A549 (cell line): ENCODE measurements at regions not wholly inside any gene's neighbourhood (a gene's known extent, or its start where the extent isn't known, plus 50 kb on each side); places are given as distances from the start of the nearest gene placed in this dataset.

Source experiments
- ATAC-seq, 2 experiments: fragments of 200-7000 bp in 1 of 2; fragments of >200 bp in 1 of 2; cut with Nextera tagmentation in 1 of 2; cut with Tn5 transposase in 1 of 2; 3 replicates each; pipeline versions ENCODE4 v1.8.0 to v1.9.1; 2018 to 2020; ENCODE audit warnings: mild to moderate bottlenecking in 1 of 2, moderate library complexity in 1 of 2
- CTCF ChIA-PET: fragments of 300-600 bp; sonication (Branson Sonifier 250); formaldehyde crosslinking; extraction: SDS; loops from one replicate; lab custom pipeline; 2021; ENCODE audit warnings: antibody characterized with exemption, inconsistent platforms; lab: Yijun Ruan, JAX
- POLR2A ChIA-PET: fragments of 350-600 bp; formaldehyde crosslinking; extraction: SDS; loops from one replicate; lab custom pipeline; 2021; ENCODE audit warnings: antibody characterized with exemption, inconsistent platforms; lab: Yijun Ruan, JAX
- DNase-seq, 2 experiments: peaks; one replicate each; pipeline versions ENCODE4 v3.0.0 to v3.0.0-alpha.2; 2011 to 2016; ENCODE audit warnings: low read depth in 1 of 2, low spot score in 1 of 2
- FAIRE-seq: peaks from 2 replicates; lab custom pipeline; 2011; peaks lifted over from hg19 to GRCh38; lab: Jason Lieb, UNC
- H3K27ac ChIP-seq, 2 experiments: fragments of >200 bp; sonication (Bioruptor Twin); formaldehyde crosslinking; 3 replicates each; pipeline ENCODE4 v1.5.1; 2016 to 2017
- H3K4me1 ChIP-seq: fragments of >200 bp; sonication (Bioruptor Twin); formaldehyde crosslinking; 3 replicates; pipeline ENCODE4 v1.6.1; 2016
- H3K4me2 ChIP-seq: fragments of >200 bp; sonication (Bioruptor Twin); formaldehyde crosslinking; 3 replicates; pipeline ENCODE4 v1.6.1; 2016
- H3K4me3 ChIP-seq: fragments of >200 bp; sonication (Bioruptor Twin); formaldehyde crosslinking; 3 replicates; pipeline ENCODE4 v1.5.1; 2016
- H3K9me3 ChIP-seq: fragments of >200 bp; sonication (Bioruptor Twin); formaldehyde crosslinking; 3 replicates; pipeline ENCODE4 v1.6.1; 2016
- CBX2 ChIP-seq: fragments of 200-600 bp; sonication (generic); IDR thresholded peaks from 2 replicates; pipeline ENCODE4 v1.6.1; 2016; ENCODE audit warnings: low read depth, mild to moderate bottlenecking, borderline replicate concordance
- CEBPB ChIP-seq, 2 experiments: fragments of >200 bp in 1 of 2; sonication (Bioruptor Twin) in 1 of 2; formaldehyde crosslinking in 1 of 2; IDR thresholded peaks; 2 replicates each; pipeline ENCODE4 v1.6.1; 2012 to 2016
- CHD2 ChIP-seq: fragments of 150-350 bp; IDR thresholded peaks from 2 replicates; pipeline ENCODE4 v1.6.1; 2014; ENCODE audit warnings: low read length; ENCODE audit not compliant: partially characterized antibody
- CHD4 ChIP-seq: fragments of 200-600 bp; sonication (generic); IDR thresholded peaks from 2 replicates; pipeline ENCODE4 v1.6.1; 2016; ENCODE audit warnings: antibody characterized with exemption, mild to moderate bottlenecking, borderline replicate concordance
- EHMT2 ChIP-seq: fragments of 200-600 bp; sonication (generic); IDR thresholded peaks from 2 replicates; pipeline ENCODE4 v1.6.1; 2016; ENCODE audit warnings: antibody characterized with exemption, low read depth, mild to moderate bottlenecking, moderate library complexity
- ESRRA ChIP-seq: fragments of 150-350 bp; IDR thresholded peaks from 2 replicates; pipeline ENCODE4 v1.6.1; 2014; ENCODE audit warnings: mild to moderate bottlenecking, low read length, borderline replicate concordance
- HOXB13 ChIP-seq: fragments of 250-450 bp; sonication (Bioruptor Pico); IDR thresholded peaks from 2 replicates; pipeline ENCODE4 v1.5.0; 2020; ENCODE audit warnings: low read depth, mild to moderate bottlenecking, moderate library complexity
- HOXB5 ChIP-seq: fragments of 250-450 bp; sonication (Bioruptor Pico); IDR thresholded peaks from 2 replicates; pipeline ENCODE4 v1.5.0; 2020; ENCODE audit warnings: mild to moderate bottlenecking, moderate library complexity
- MAFK ChIP-seq: fragments of 450-650 bp; IDR thresholded peaks from 2 replicates; pipeline ENCODE4 v1.6.1; 2014; ENCODE audit not compliant: partially characterized antibody
- NPAS2 ChIP-seq: fragments of 250-450 bp; sonication (Bioruptor Pico); IDR thresholded peaks from 2 replicates; pipeline ENCODE4 v1.8.0; 2022; ENCODE audit warnings: mild to moderate bottlenecking, moderate library complexity, borderline replicate concordance
- NR3C1 ChIP-seq: fragments of >200 bp; sonication (Bioruptor Twin); formaldehyde crosslinking; IDR thresholded peaks from 3 replicates; pipeline ENCODE4 v1.6.1; 2017
- PHF8 ChIP-seq: fragments of 200-600 bp; sonication (generic); IDR thresholded peaks from 2 replicates; pipeline ENCODE4 v1.6.1; 2016; ENCODE audit warnings: low read depth, mild to moderate bottlenecking, antibody characterized with exemption, moderate library complexity, borderline replicate concordance
- POLR2A ChIP-seq: IDR thresholded peaks from 2 replicates; pipeline ENCODE4 v1.6.1; 2012; ENCODE audit warnings: mild to moderate bottlenecking, low read length
- RARB ChIP-seq: fragments of 250-450 bp; sonication (Bioruptor Pico); IDR thresholded peaks from 2 replicates; pipeline ENCODE4 v1.8.0; 2021; ENCODE audit warnings: mild to moderate bottlenecking, moderate library complexity
- RFX5 ChIP-seq: fragments of 450-650 bp; IDR thresholded peaks from 2 replicates; pipeline ENCODE4 v1.7.1; 2014; ENCODE audit warnings: antibody characterized with exemption, mild to moderate bottlenecking, moderate library complexity
- ZC3H11A ChIP-seq: fragments of 450-650 bp; IDR thresholded peaks from 2 replicates; pipeline ENCODE4 v1.6.1; 2014; ENCODE audit warnings: antibody characterized with exemption, mild to moderate bottlenecking
- ZNF302 ChIP-seq: fragments of 250-450 bp; sonication (Bioruptor Pico); IDR thresholded peaks from 2 replicates; pipeline ENCODE4 v1.9.0; 2021; ENCODE audit warnings: inconsistent platforms, mild to moderate bottlenecking, moderate library complexity
- WGBS: methylation state at CpG from one replicate; pipeline ENCODE4 v1.1.6; 2017; ENCODE audit errors: missing lambda C conversion rate; 5-methylcytosine and 5-hydroxymethylcytosine counted together
- TF ChIP-seq, protein P1 (sequence below): IDR thresholded peaks from 2 replicates; pipeline ENCODE4 v1.6.1; 2012; ENCODE audit warnings: low read depth, borderline replicate concordance
- TF ChIP-seq, protein P2 (sequence below): IDR thresholded peaks from 2 replicates; pipeline ENCODE4 v1.6.1; 2012
- TF ChIP-seq, protein P3 (sequence below): fragments of 250-450 bp; sonication (Bioruptor Pico); IDR thresholded peaks from 2 replicates; pipeline ENCODE4 v1.5.0; 2020; ENCODE audit warnings: low read depth, mild to moderate bottlenecking, moderate library complexity
- TF ChIP-seq, protein P4 (sequence below): IDR thresholded peaks from 2 replicates; pipeline ENCODE4 v1.6.1; 2012
- TF ChIP-seq, protein P5 (sequence below): fragments of >200 bp; sonication (Bioruptor Twin); formaldehyde crosslinking; IDR thresholded peaks from 3 replicates; pipeline ENCODE4 v1.6.1; 2016

DNA sequence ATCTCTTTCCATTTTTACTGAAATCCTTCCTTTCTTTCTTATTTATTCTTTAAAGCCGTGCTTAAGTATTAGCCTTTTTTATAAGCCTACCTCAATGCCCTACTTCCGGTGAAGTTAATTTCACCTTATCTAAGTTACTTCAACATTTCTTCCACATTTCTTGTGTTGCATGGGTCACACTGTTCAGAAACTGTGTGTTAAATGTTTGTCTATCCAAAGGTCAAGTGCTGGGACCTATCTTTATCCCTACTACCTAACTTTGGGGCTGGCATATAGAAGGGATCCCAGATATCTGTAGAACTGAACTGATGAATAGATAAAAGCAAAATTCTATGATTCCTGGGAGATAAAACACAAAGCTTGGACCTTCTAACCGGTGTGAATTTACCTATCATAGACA lies 332.3 kb upstream of the SATB1 start:
- WGBS: 1% methylated on average over 3 of the region's 3 CpGs
- no peak overlapping the region for H3K4me2 ChIP-seq
- ATAC-seq (no peak), FAIRE-seq (no peak), DNase-seq (no peak)
- TF ChIP-seq PHF8 (no peak), CHD2 (no peak), ESRRA (no peak), CEBPB (IDR thresholded peaks at IDR 0.05) (no peak), ZNF302 (CRISPR knock-in tag) (no peak), CBX2 (no peak)
- TF ChIP-seq, protein P1, sequence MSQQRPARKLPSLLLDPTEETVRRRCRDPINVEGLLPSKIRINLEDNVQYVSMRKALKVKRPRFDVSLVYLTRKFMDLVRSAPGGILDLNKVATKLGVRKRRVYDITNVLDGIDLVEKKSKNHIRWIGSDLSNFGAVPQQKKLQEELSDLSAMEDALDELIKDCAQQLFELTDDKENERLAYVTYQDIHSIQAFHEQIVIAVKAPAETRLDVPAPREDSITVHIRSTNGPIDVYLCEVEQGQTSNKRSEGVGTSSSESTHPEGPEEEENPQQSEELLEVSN: no peak
- no peak overlapping the region for H3K4me3 ChIP-seq
- H3K27ac ChIP-seq: no peak overlapping the region
- ChIA-PET POLR2A (no interaction called here), CTCF (interaction anchor here (0.6 to 1.9 kb wide), 4 partner anchors 11 to 198 kb away, joined by 3 to 8 read pairs (median 4); no protein-coding TSS in a partner anchor)
- no peaks in the 10 kb centered on the region for H3K4me1 ChIP-seq
- H3K9me3 ChIP-seq: no peaks in the 10 kb centered on the region

DNA sequence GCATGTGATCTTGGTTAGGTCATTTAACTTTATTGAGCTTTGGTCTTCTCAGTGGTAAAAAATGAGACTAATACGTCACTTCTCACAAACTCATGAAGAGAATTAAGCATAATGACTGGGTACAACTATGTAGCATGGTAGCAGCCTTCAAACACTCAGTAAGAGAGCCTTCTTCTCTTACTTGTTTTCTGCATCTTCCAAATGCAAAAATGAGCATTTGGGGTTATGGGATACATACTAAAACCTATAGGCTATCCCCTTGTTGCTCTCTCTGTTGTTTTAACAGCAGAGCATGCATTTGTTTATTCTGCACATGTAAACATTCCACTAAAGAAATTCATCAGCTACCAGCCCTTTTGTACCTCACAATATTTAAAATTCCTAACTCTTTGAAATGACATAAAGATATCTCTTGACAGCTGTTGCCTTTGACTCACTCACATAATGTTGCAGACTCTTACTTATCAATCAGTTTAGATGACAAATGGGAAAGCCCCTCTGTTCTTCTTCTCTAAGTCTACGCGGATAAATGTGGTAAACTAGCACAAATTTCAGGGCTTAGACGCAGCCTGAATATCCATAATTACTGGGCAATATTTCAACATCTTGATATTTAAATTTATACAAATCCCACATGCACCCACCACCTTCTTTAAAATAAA lies 327.3 kb upstream of the SATB1 start:
- no peaks in the 10 kb centered on the region for H3K9me3 ChIP-seq
- no peak overlapping the region for H3K4me3 ChIP-seq
- no peak for FAIRE-seq
- no peak overlapping the region for H3K4me2 ChIP-seq
- POLR2A ChIA-PET: no interaction called here
- CTCF ChIA-PET: no interaction called here
- H3K4me1 ChIP-seq: no peaks in the 10 kb centered on the region
- TF ChIP-seq CHD4 (no peak), CHD2 (no peak), ZC3H11A (no peak), RFX5 (no peak), EHMT2 (no peak), POLR2A (no peak), HOXB13 (no peak), NR3C1 (no peak), MAFK (no peak), NPAS2 (CRISPR knock-in tag) (no peak), HOXB5 (CRISPR knock-in tag) (no peak), RARB (CRISPR knock-in tag) (no peak)
- TF ChIP-seq, protein P2, sequence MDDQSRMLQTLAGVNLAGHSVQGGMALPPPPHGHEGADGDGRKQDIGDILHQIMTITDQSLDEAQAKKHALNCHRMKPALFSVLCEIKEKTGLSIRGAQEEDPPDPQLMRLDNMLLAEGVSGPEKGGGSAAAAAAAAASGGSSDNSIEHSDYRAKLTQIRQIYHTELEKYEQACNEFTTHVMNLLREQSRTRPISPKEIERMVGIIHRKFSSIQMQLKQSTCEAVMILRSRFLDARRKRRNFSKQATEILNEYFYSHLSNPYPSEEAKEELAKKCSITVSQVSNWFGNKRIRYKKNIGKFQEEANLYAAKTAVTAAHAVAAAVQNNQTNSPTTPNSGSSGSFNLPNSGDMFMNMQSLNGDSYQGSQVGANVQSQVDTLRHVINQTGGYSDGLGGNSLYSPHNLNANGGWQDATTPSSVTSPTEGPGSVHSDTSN: no peak
- TF ChIP-seq, protein P3, sequence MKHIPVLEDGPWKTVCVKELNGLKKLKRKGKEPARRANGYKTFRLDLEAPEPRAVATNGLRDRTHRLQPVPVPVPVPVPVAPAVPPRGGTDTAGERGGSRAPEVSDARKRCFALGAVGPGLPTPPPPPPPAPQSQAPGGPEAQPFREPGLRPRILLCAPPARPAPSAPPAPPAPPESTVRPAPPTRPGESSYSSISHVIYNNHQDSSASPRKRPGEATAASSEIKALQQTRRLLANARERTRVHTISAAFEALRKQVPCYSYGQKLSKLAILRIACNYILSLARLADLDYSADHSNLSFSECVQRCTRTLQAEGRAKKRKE (CRISPR knock-in tag): no peak
- TF ChIP-seq, protein P4, sequence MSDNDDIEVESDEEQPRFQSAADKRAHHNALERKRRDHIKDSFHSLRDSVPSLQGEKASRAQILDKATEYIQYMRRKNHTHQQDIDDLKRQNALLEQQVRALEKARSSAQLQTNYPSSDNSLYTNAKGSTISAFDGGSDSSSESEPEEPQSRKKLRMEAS: no peak
- TF ChIP-seq, protein P5, sequence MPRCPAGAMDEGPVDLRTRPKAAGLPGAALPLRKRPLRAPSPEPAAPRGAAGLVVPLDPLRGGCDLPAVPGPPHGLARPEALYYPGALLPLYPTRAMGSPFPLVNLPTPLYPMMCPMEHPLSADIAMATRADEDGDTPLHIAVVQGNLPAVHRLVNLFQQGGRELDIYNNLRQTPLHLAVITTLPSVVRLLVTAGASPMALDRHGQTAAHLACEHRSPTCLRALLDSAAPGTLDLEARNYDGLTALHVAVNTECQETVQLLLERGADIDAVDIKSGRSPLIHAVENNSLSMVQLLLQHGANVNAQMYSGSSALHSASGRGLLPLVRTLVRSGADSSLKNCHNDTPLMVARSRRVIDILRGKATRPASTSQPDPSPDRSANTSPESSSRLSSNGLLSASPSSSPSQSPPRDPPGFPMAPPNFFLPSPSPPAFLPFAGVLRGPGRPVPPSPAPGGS: no peak
- no peak for ATAC-seq
- H3K27ac ChIP-seq: no peak overlapping the region
- 58% methylated on average over 4 of the region's 4 CpGs for WGBS
- DNase-seq: no peak
